Ishikawa (cell line): ENCODE measurements at regions not wholly inside any gene's neighbourhood (a gene's known extent, or its start where the extent isn't known, plus 50 kb on each side); places are given as distances from the start of the nearest gene placed in this dataset.

ENCODE experiments used
- EGR1 ChIP-seq: IDR thresholded peaks from 2 replicates; pipeline ENCODE4 v1.6.1; 2012
- EP300 ChIP-seq: IDR thresholded peaks from 2 replicates; pipeline ENCODE4 v1.6.1; 2012; ENCODE audit warnings: borderline replicate concordance
- NFIC ChIP-seq: IDR thresholded peaks from 2 replicates; pipeline ENCODE4 v1.6.1; 2012
- RAD21 ChIP-seq: IDR thresholded peaks from 2 replicates; pipeline ENCODE4 v1.6.1; 2012; ENCODE audit warnings: low read depth
- REST ChIP-seq: IDR thresholded peaks from 2 replicates; pipeline ENCODE4 v1.6.1; 2012; ENCODE audit warnings: low read depth, mild to moderate bottlenecking
- TAF1 ChIP-seq: IDR thresholded peaks from 2 replicates; pipeline ENCODE4 v1.6.1; 2012; ENCODE audit warnings: low read depth, mild to moderate bottlenecking
- TCF12 ChIP-seq: IDR thresholded peaks from 2 replicates; pipeline ENCODE4 v1.6.1; 2012; ENCODE audit warnings: low read depth
- ZBTB7A ChIP-seq: IDR thresholded peaks from 2 replicates; pipeline ENCODE4 v1.6.1; 2012; ENCODE audit warnings: low read depth

GRCh38 chr6:169964486-169965180, 213.2 kb downstream of the ERMARD start:
- TF ChIP-seq EP300 (no peak), TCF12 (no peak), NFIC (no peak), TAF1 (no peak), ZBTB7A (no peak), REST (no peak), RAD21 (no peak), EGR1 (no peak)
